AG09319 (cell line): ENCODE measurements at regions not wholly inside any gene's neighbourhood (a gene's known extent, or its start where the extent isn't known, plus 50 kb on each side); places are given as distances from the start of the nearest gene placed in this dataset.

Experiments used
- DNase-seq: peaks from one replicate; pipeline ENCODE4 v3.0.0-alpha.2; 2010; ENCODE audit warnings: low read depth; ENCODE audit errors: extremely low read depth
- TF ChIP-seq, protein P1 (sequence below): IDR thresholded peaks from 2 replicates; pipeline ENCODE4 v1.5.1; 2011; ENCODE audit warnings: low read depth, mild to moderate bottlenecking, inconsistent platforms, low read length, moderate library complexity

GRCh38 chr7:91559947-91560346, 295.7 kb downstream of the FZD1 start:
- DNase-seq, result no peak
- TF ChIP-seq, protein P1, sequence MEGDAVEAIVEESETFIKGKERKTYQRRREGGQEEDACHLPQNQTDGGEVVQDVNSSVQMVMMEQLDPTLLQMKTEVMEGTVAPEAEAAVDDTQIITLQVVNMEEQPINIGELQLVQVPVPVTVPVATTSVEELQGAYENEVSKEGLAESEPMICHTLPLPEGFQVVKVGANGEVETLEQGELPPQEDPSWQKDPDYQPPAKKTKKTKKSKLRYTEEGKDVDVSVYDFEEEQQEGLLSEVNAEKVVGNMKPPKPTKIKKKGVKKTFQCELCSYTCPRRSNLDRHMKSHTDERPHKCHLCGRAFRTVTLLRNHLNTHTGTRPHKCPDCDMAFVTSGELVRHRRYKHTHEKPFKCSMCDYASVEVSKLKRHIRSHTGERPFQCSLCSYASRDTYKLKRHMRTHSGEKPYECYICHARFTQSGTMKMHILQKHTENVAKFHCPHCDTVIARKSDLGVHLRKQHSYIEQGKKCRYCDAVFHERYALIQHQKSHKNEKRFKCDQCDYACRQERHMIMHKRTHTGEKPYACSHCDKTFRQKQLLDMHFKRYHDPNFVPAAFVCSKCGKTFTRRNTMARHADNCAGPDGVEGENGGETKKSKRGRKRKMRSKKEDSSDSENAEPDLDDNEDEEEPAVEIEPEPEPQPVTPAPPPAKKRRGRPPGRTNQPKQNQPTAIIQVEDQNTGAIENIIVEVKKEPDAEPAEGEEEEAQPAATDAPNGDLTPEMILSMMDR, result no peak

DNA sequence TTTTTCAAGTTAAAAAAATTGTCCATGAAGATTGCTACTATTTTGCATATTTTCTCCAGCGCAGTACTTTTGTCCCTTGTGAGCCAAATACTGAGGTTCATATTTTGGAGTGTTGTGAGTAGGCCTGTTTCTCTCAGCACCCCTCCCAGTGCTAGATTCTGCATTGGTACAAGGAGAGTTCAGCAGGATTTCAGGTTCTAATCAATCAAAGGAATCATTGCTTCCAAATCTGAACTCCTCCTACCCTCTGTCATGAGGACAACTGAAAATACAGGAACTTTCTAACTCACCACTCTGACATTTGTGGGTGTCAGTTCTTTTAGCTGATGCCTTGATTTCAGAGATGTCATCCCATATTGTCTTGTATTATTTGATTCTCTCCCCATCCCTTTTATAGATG, 299.9 kb downstream of the FZD1 start:
- TF ChIP-seq, protein P1, result no peak

DNA sequence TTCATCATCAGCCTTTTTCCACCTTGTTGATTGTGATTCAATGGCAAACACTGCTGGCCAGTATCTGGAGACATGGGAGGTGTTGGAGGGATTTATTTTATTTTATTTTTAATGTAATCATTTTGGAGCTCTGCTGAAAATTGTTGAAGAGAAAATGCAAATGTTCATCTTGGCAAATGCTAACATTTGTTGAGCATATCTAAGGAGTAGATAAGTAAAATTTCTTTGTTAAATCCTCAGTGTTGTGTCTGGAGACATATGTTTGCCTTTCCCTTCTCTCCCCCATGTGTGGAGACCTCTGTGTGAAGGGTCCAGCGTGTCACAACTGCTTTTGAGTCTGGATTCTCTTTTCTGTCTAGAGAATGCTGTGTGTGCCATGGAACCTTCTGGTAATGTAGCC, 300.3 kb downstream of the FZD1 start:
- TF ChIP-seq, protein P1, result no peak
- no peak for DNase-seq

More for the DNA sequence above, 299.9 kb downstream of the FZD1 start:
- DNase-seq, result no peak

DNA sequence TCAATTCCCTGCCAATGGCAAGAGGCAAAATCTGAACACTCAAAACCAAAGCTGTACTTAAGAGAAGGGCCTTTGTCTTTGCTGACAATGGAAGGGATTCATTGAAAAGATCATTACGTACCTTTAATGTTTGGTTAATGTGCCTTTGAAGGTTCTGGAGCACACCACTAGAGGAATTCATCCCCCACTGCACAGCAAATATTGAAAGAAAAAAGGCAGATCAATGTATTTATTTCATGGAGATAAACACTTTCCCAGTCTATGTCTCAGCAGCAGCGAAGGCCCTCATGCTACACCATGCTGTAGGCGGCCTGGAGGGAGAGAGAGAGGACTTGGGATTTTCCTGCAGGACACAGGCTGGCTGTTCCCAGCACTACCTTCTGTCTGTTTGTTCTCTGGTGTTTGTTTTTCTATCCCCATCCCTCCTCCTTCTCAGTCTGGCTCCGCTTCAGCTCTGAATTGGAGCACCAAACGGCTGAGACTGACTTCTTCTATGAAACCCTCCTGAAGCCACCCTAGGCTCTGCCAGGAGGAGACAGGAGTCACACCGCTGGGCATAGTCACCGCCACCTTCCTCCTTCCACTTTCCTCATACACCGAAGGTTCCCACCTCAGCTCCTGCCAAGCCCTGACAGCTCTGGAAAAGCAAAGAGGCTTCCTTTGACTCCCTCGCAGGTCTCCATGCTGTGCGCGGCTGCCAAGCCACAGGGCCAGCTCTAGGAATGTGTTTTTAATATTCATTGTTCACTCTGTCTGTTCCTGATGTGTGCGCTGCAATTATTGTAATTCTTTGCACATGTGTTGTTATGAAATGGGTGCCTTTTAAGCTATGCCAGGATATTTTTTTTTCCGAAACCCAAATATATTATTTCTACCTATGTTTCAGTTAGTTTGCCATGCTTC, 301.5 kb downstream of the FZD1 start:
- DNase-seq, result no peak
- TF ChIP-seq, protein P1, result no peak

- TF ChIP-seq, protein P1, result no peak
- DNase-seq, result no peak
These were observed 302.1 kb downstream of the FZD1 start for GRCh38 chr7:91566402-91566732.

GRCh38 chr7:91567081-91568012, 303.1 kb downstream of the FZD1 start:
- TF ChIP-seq, protein P1, result no peak
- no peak for DNase-seq

DNA sequence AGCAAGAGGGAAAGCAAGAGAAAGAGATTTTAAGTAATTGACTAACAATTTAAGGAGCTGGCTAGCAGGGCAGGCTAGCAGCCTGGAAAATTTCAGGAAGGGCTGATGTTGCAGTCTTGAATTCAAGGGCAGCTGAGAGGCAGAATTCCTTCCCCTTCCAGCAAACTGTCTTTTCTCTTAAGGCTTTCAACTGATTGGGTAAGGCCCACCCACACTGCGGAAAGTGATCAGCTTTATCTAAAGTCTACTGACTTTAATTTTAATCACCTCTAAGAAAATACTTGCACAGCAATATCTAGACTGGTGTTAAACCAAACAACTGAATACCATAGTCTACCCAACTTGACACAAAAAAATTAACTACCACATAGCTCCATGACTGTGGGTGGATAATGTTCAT, 303.9 kb downstream of the FZD1 start:
- TF ChIP-seq, protein P1, result no peak
- DNase-seq, result no peak
